C1 segment of cervical spinal cord (tissue), 14 donors: ENCODE measurements at regions not wholly inside any gene's neighbourhood (a gene's known extent, or its start where the extent isn't known, plus 50 kb on each side); places are given as distances from the start of the nearest gene placed in this dataset.
"Not testable (repeated sequence)": the region's sequence is repeated elsewhere in the genome, so short reads cannot be mapped to it uniquely, and the experiment has no call there.

ENCODE experiments used
- DNase-seq, 14 donors: peaks; one replicate each; lab custom pipeline; 2025; lab: John Stamatoyannopoulos, UW

DNA sequence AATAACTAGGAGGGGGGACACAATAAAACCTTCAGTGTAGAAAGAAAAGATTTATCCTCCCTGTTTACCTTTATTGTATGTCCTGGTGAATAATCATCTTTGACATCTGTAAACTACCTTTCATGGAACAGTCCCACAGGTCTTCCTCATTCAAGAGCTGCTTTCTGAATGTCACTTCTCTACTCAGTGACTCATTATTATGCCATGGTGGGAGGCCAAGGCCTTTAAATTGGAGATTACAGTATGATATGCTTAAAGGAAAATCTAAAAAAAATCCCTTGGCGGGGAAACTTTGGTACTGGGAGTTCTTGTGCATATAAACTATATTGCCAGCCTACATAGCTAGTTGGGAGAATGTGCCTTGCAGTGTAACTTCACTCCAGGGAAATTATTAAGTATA lies 713.0 kb downstream of the TDRD15 start:
- DNase-seq = no peak

GRCh38 chr2:21837168-21837960 lies 713.6 kb downstream of the TDRD15 start:
- no peak for DNase-seq

DNA sequence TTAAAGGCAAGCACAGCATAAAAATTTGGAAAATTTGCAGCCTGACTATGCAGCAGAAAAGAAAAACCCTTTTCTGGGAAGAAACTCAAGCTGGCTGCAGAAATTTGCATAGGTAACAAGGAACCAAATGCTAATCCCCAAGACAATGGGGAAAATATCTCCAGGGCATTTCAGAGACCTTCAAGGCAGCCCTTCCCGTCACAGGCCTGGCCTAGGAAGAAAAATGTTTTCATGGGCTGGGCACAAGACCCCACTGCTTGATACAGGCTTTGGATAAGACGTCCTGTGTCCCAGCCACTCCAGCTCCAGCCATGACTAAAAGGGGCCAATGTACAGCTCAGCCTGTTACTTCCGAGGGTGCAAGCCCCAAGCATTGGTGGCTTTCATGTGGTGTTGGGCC lies 717.6 kb downstream of the TDRD15 start:
- no peak for DNase-seq

DNA sequence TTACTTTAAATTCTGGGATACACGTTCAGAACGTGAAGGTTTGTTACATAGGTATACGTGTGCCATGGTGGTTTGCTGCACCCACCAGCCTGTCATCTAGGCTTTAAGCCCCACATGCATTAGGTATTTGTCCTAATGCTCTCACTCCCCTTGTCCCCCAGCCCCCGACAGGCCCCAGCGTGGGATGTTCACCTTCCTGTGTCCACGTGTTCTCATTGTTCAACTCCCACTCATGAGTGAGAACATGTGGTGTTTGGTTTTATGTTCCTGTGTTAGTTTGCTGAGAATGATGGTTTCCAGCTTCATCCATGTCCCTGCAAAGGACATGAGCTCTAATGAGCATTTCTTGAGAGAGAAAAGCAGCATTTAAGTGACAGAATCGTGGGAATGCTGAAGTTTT lies 726.6 kb downstream of the TDRD15 start:
- not testable (repeated sequence) for DNase-seq

DNA sequence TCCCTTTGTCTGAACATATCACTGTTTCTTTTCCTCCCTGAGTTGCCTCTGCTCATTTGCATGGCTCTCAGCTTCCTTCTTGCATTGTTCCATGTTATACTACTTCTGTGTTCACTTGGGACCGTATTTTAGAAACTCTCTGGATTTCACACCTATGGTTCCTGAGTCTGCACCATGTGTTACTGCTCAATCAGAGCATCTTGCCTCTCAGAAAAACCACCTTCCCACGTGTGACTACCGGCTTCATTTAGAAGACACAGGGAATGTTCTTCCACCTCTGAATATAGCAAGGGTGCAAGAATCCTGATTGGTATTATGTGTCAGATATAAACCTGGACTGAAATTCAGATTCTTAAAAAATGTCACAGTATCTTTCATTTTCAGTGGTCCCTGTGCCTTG lies 731.2 kb downstream of the TDRD15 start:
- no peak for DNase-seq

DNA sequence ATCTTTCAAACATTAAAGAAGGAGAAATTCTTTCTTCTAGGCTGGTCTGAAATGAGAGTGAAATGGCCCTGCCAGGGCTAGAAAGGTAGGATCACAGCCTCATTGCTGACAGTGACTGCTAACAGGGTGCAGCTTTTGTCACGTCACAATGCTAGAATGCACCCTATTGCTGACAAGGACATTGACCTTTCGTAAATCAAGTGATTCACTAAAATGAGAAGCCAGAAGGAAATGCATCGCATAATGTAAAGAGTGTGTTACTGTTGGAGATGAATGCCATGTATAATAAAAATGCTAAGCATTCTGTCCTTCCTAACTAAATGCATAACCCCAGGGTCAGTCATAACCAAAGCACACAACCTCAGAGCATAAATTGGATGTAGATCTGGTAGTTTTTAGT lies 732.9 kb downstream of the TDRD15 start:
- DNase-seq = no peak

GRCh38 chr2:21860907-21861306 lies 737.1 kb downstream of the TDRD15 start:
- no peak for DNase-seq

DNA sequence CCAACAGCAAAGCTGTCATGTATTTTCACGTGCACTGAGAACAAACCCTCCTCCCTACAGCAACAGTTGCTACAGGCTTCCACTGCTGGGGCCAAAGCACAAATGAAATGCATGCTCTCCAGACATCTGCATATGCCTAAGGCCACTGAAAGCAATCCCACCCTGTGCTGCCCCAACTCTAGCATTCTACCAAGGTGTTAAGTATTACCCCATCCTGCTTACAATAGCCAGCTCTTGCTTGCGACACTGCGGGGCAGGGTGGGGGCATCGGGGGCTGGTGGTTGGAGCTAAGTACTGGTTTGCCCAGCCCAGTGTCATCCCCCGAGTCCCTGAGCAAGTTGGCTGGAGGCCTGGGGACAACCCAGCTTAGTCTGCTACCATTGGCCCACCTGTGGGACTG lies 742.5 kb downstream of the TDRD15 start:
- no peak for DNase-seq

GRCh38 chr2:21887881-21888280 lies 764.1 kb downstream of the TDRD15 start:
- DNase-seq = no peak

- peak in 9 of 14 donors; percentile 3 to 57 (median 32) for DNase-seq
Observed at GRCh38 chr2:21890041-21890440, 766.3 kb downstream of the TDRD15 start.

DNA sequence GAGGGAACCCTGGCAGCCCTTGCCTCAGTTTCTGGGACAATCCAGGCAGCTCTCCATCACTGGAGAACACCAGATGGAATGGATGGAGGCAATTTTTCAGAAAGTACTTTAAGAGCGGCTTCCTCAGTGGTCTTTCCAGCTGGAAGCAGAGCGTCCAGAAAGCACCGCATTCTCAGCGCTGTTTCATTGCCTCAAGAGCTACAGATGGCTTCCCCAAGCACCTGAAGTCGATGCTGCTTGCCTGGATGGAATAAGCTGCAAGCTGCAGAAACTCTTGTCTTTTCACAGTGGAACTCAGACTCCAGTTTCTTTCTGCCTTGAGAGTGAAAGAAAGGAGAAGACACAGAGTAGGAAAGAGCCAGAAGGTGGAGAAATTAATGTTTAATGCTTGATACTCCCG lies 766.9 kb downstream of the TDRD15 start:
- DNase-seq = peak in 1 of 14 donors; percentile 5

- DNase-seq = no peak
Observed at GRCh38 chr2:21891191-21891590, 767.4 kb downstream of the TDRD15 start.

- DNase-seq = no peak
Observed at GRCh38 chr2:21892140-21892539, 768.4 kb downstream of the TDRD15 start.

DNA sequence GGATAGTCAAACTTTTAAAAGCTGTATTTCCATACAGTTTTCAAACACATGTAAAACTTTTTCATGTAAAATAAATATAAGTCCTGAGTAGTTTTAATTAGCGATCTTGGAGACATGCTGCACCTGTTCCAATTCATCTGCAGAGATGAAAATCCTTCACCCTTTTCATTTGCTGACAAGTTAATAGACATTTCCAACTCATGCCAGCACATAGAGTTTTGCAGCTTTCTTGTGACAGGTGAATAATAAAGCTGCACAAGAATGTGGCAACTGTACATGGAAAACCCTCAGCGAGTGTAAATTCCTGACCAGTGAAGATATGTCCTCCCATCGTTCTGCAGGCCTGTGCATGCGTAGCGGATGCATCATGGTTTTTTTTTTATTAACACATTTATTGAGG lies 771.4 kb downstream of the TDRD15 start:
- DNase-seq = no peak

DNA sequence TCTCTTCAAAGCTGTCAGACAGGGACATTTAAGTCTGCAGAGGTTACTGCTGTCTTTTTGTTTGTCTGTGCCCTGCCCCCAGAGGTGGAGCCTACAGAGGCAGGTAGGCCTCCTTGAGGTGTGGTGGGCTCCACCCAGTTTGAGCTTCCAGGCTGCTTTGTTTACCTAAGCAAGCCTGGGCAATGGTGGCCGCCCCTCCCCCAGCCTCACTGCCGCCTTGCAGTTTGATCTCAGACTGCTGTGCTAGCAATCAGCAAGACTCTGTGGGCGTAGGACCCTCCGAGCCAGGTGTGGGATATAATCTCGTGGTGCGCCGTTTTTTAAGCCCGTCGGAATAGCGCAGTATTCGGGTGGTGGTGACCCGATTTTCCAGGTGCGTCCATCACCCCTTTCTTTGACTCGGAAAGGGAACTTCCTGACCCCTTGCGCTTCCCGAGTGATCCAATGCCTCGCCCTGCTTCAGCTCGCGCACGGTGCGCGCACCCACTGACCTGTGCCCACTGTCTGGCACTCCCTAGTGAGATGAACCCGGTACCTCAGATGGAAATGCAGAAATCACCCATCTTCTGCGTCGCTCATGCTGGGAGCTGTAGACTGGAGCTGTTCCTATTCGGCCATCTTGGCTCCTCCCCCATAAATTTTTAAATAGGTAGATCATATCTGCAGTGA lies 785.1 kb downstream of the TDRD15 start:
- DNase-seq = not testable (repeated sequence)

GRCh38 chr2:21910832-21911507 lies 787.2 kb downstream of the TDRD15 start:
- no peak for DNase-seq

GRCh38 chr2:21912405-21912804 lies 788.6 kb downstream of the TDRD15 start:
- DNase-seq = no peak

- DNase-seq = no peak
Observed at GRCh38 chr2:21915201-21915600, 791.4 kb downstream of the TDRD15 start.

- DNase-seq = no peak
Observed at GRCh38 chr2:21916934-21917522, 793.3 kb downstream of the TDRD15 start.

GRCh38 chr2:21920721-21921120 lies 797.0 kb downstream of the TDRD15 start:
- no peak for DNase-seq

- DNase-seq = no peak
Observed at GRCh38 chr2:21924640-21925285, 801.0 kb downstream of the TDRD15 start.

DNA sequence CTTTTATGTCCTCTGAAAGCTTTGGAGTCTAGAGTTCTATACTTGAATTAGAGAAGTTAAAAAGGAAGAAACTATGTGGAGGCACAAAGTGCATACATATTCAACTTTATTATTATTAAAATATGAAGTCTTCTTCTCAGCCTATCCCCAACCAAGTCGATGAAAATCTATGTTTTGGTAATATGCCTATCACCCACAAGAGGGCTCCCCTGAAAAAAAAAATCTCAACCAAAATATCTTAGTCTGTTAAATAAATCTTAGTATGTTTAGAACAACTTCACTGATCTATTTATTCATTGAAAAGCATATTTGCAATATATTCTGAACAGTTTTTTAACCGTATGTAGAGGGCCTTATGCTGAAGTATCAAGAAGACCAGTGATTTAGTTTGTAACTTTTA lies 804.5 kb downstream of the TDRD15 start:
- DNase-seq = no peak
